ENCODE measurements at regions not wholly inside any gene's neighbourhood (a gene's known extent, or its start where the extent isn't known, plus 50 kb on each side); places are given as distances from the start of the nearest gene placed in this dataset.

DNA sequence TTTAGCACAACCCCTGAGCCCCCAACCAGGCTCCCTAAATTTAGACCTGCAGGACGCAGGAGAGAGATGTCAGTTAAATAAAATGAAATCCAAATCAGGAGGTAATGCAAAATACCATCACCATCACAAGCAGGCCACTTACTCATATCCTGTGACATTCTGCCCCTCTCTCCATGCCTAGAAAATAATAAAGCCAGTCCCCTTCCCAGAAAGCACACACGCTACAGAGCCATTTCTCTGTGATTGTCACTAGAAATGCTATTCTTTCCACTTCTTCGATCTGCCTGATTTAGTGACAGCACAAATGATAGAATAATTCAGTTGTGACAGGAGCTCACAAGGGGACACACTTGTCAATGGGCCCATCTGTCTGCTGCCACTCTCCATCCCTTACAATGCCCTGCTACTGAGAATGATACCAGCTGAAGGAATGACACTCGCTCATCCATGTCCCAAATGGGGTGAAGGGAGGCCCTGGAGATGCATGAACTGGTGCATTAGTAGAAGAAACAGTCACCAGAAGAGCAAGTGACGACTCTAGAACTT lies 272.1 kb downstream of the SP3 start:
- TF ChIP-seq, protein P1, sequence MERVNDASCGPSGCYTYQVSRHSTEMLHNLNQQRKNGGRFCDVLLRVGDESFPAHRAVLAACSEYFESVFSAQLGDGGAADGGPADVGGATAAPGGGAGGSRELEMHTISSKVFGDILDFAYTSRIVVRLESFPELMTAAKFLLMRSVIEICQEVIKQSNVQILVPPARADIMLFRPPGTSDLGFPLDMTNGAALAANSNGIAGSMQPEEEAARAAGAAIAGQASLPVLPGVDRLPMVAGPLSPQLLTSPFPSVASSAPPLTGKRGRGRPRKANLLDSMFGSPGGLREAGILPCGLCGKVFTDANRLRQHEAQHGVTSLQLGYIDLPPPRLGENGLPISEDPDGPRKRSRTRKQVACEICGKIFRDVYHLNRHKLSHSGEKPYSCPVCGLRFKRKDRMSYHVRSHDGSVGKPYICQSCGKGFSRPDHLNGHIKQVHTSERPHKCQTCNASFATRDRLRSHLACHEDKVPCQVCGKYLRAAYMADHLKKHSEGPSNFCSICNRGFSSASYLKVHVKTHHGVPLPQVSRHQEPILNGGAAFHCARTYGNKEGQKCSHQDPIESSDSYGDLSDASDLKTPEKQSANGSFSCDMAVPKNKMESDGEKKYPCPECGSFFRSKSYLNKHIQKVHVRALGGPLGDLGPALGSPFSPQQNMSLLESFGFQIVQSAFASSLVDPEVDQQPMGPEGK (CRISPR knock-in tag; IDR thresholded peaks at IDR 0.05; ENCODE audit: borderline replicate concordance) = no peak
- TF ChIP-seq RARB (CRISPR knock-in tag; IDR thresholded peaks at IDR 0.05) = no peak

All from SK-N-SH treated with all-trans-retinoic acid at 6 μM for 48 hours (cell line).